MM.1S (cell line): ENCODE measurements at regions not wholly inside any gene's neighbourhood (a gene's known extent, or its start where the extent isn't known, plus 50 kb on each side); places are given as distances from the start of the nearest gene placed in this dataset.

Source experiments
- DNase-seq: peaks from one replicate; pipeline ENCODE4 v3.0.0-alpha.2; 2015
- H2AFZ ChIP-seq: fragments of 300-600 bp; sonication (generic); 2 replicates; pipeline ENCODE4 v1.6.0; 2016; ENCODE audit warnings: antibody characterized with exemption, low read length
- H3F3A ChIP-seq: fragments of 300-600 bp; sonication (generic); 2 replicates; pipeline ENCODE4 v1.6.1; 2016; ENCODE audit warnings: mild to moderate bottlenecking, antibody characterized with exemption, low read length, moderate library complexity, mixed read lengths; ENCODE audit not compliant: insufficient read depth
- H3K27ac ChIP-seq: fragments of 300-600 bp; sonication (generic); 2 replicates; pipeline ENCODE4 v1.5.1; 2016; ENCODE audit warnings: mild to moderate bottlenecking, low read length
- H3K27me3 ChIP-seq: fragments of 300-600 bp; sonication (generic); replicated peaks from 2 replicates; pipeline ENCODE4 v1.6.0; 2016; ENCODE audit warnings: low read length; ENCODE audit not compliant: insufficient read depth
- H3K36me3 ChIP-seq: fragments of 300-600 bp; sonication (generic); replicated peaks from 2 replicates; pipeline ENCODE4 v1.6.1; 2016; ENCODE audit warnings: mild to moderate bottlenecking, low read length, mixed read lengths; ENCODE audit not compliant: insufficient read depth
- H3K4me1 ChIP-seq: fragments of 300-600 bp; sonication (generic); 2 replicates; pipeline ENCODE4 v1.6.1; 2016; ENCODE audit warnings: low read length, mixed read lengths
- H3K4me2 ChIP-seq: fragments of 300-600 bp; sonication (generic); 2 replicates; pipeline ENCODE4 v1.6.0; 2016; ENCODE audit warnings: low read depth, low read length
- H3K4me3 ChIP-seq: fragments of 300-600 bp; sonication (generic); 2 replicates; pipeline ENCODE4 v1.5.1; 2016; ENCODE audit warnings: low read length, mixed read lengths
- H3K79me2 ChIP-seq: fragments of 300-600 bp; sonication (generic); 2 replicates; pipeline ENCODE4 v1.6.1; 2016; ENCODE audit warnings: mixed run types, low read length, mixed read lengths
- H3K9ac ChIP-seq: fragments of 300-600 bp; sonication (generic); 2 replicates; pipeline ENCODE4 v1.6.1; 2016; ENCODE audit warnings: low read length, mixed read lengths
- H3K9me2 ChIP-seq: fragments of 300-600 bp; sonication (generic); replicated peaks from 2 replicates; pipeline ENCODE4 v1.6.1; 2016; ENCODE audit warnings: mild to moderate bottlenecking, low read length, mixed read lengths; ENCODE audit not compliant: insufficient read depth
- H3K9me3 ChIP-seq: fragments of 300-600 bp; sonication (generic); replicated peaks from 2 replicates; pipeline ENCODE4 v1.6.1; 2016; ENCODE audit warnings: mild to moderate bottlenecking, low read length, mixed read lengths; ENCODE audit not compliant: insufficient read depth
- H4K20me1 ChIP-seq: fragments of 300-600 bp; sonication (generic); 2 replicates; pipeline ENCODE4 v1.6.1; 2016; ENCODE audit warnings: mild to moderate bottlenecking, low read length, moderate library complexity, mixed read lengths; ENCODE audit not compliant: insufficient read depth
- CTCF ChIP-seq: fragments of 300-600 bp; sonication (generic); IDR thresholded peaks from 2 replicates; pipeline ENCODE4 v1.5.1; 2016; ENCODE audit warnings: antibody characterized with exemption, low read length, mixed read lengths
- EZH2 ChIP-seq: fragments of 300-600 bp; sonication (generic); optimal IDR thresholded peaks from 2 replicates; pipeline ENCODE3; 2017; ENCODE audit warnings: low read depth, mild to moderate bottlenecking, antibody characterized with exemption, low read length, mixed read lengths
- EZH2phosphoT487 ChIP-seq: fragments of 300-600 bp; sonication (generic); IDR thresholded peaks from 2 replicates; pipeline ENCODE4 v1.6.1; 2018; ENCODE audit warnings: antibody characterized with exemption, low read length

GRCh38 chr20:19883501-19883900 is 125.4 kb downstream of the RIN2 start:
- H3K9me2 ChIP-seq = no peaks in the 10 kb centered on the region
- H3K9ac ChIP-seq = no peak overlapping the region
- H3K4me1 ChIP-seq = no peaks in the 10 kb centered on the region
- no peaks in the 10 kb centered on the region for H3K36me3 ChIP-seq
- TF ChIP-seq EZH2 = no peak
- no peak for TF ChIP-seq EZH2phosphoT487
- no peak for TF ChIP-seq CTCF
- H3K27ac ChIP-seq = no peak overlapping the region
- H3F3A ChIP-seq = no peaks in the 10 kb centered on the region
- H4K20me1 ChIP-seq = no peaks in the 10 kb centered on the region
- no peak overlapping the region for H2AFZ ChIP-seq
- H3K4me2 ChIP-seq = no peak overlapping the region
- DNase-seq = no peak
- H3K4me3 ChIP-seq = no peak overlapping the region
- H3K27me3 ChIP-seq = no peaks in the 10 kb centered on the region
- no peaks in the 10 kb centered on the region for H3K79me2 ChIP-seq
- no peaks in the 10 kb centered on the region for H3K9me3 ChIP-seq

GRCh38 chr20:19885594-19885938 is 127.5 kb downstream of the RIN2 start:
- no peaks in the 10 kb centered on the region for H3K27me3 ChIP-seq
- TF ChIP-seq CTCF = no peak
- no peak for TF ChIP-seq EZH2
- TF ChIP-seq EZH2phosphoT487 = no peak
- no peak overlapping the region for H3K4me3 ChIP-seq
- H3K4me2 ChIP-seq = no peak overlapping the region
- no peaks in the 10 kb centered on the region for H3F3A ChIP-seq
- no peak overlapping the region for H3K9ac ChIP-seq
- no peaks in the 10 kb centered on the region for H4K20me1 ChIP-seq
- H3K4me1 ChIP-seq = no peaks in the 10 kb centered on the region
- no peaks in the 10 kb centered on the region for H3K79me2 ChIP-seq
- no peak for DNase-seq
- H3K27ac ChIP-seq = no peak overlapping the region
- no peaks in the 10 kb centered on the region for H3K9me3 ChIP-seq
- no peaks in the 10 kb centered on the region for H3K36me3 ChIP-seq
- H2AFZ ChIP-seq = no peak overlapping the region
- H3K9me2 ChIP-seq = no peaks in the 10 kb centered on the region

GRCh38 chr20:19885939-19886660 is 128.0 kb downstream of the RIN2 start:
- H3K36me3 ChIP-seq = no peaks in the 10 kb centered on the region
- H3K79me2 ChIP-seq = no peaks in the 10 kb centered on the region
- H4K20me1 ChIP-seq = no peaks in the 10 kb centered on the region
- H3K4me1 ChIP-seq = no peaks in the 10 kb centered on the region
- H3K4me2 ChIP-seq = no peak overlapping the region
- H3K9ac ChIP-seq = no peak overlapping the region
- no peaks in the 10 kb centered on the region for H3K27me3 ChIP-seq
- no peaks in the 10 kb centered on the region for H3K9me2 ChIP-seq
- H3K27ac ChIP-seq = no peak overlapping the region
- TF ChIP-seq EZH2 (no peak), CTCF (no peak), EZH2phosphoT487 (no peak)
- no peaks in the 10 kb centered on the region for H3F3A ChIP-seq
- H3K9me3 ChIP-seq = no peaks in the 10 kb centered on the region
- H2AFZ ChIP-seq = no peak overlapping the region
- no peak for DNase-seq
- no peak overlapping the region for H3K4me3 ChIP-seq
